Spleen (tissue), 7 donors: ENCODE measurements at regions not wholly inside any gene's neighbourhood (a gene's known extent, or its start where the extent isn't known, plus 50 kb on each side); places are given as distances from the start of the nearest gene placed in this dataset.

Source experiments
- POLR2A ChIP-seq, 3 donors: fragments of 450-650 bp; IDR thresholded peaks; one replicate each; pipeline ENCODE4 v1.5.1; 2017; ENCODE audit warnings: antibody characterized with exemption in 3 of 3, mild to moderate bottlenecking in 1 of 3
- POLR2AphosphoS5 ChIP-seq, 3 donors: sonication (generic); formaldehyde crosslinking; IDR thresholded peaks; one replicate each; pipeline ENCODE4 v1.5.1; 2017; ENCODE audit warnings: antibody characterized with exemption in 3 of 3
- TF ChIP-seq, protein P1 (sequence below), 11 experiments: fragments of 200-600 bp in 7 of 11; fragments of 450-650 bp in 4 of 11; sonication (generic) in 4 of 11; IDR thresholded peaks in 8 of 11; conservative IDR thresholded peaks in 3 of 11; 1 replicate in 7 of 11; 2 replicates in 4 of 11; pipeline versions ENCODE4 v1.4.0 to v1.8.0; 2016 to 2021; ENCODE audit warnings: antibody characterized with exemption in 11 of 11, inconsistent platforms in 4 of 11, mild to moderate bottlenecking in 1 of 11
- donor health status: DM: no; HTN: no; CAD: no; lungs with moderate emphysema.
- donor health status: DM: no; HTN: no; CAD: no.
- donor health status: DM: no; HTN: no; CAD: no.

DNA sequence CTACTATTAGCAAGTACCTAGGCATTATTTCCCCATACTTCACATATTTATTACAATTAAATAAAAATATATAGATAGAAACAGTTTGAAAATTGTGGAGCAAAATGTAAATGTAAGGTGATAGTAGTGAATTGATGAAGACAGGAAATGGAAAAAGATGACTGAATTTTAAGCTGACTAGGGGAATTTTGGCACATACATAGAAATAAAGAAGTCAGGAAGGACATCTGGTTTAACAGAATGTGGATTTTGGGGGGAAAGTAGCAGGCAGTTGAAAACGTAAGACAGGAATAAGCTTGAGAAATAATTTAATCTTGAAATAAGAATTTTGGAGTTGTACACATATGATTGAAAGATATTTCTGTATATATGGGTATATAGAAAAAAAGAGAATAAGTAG lies 701.7 kb upstream of the CITED2 start:
- TF ChIP-seq POLR2A (IDR thresholded peaks at IDR 0.05) (no peak), POLR2AphosphoS5 (IDR thresholded peaks at IDR 0.05) (no peak)
- TF ChIP-seq, protein P1, sequence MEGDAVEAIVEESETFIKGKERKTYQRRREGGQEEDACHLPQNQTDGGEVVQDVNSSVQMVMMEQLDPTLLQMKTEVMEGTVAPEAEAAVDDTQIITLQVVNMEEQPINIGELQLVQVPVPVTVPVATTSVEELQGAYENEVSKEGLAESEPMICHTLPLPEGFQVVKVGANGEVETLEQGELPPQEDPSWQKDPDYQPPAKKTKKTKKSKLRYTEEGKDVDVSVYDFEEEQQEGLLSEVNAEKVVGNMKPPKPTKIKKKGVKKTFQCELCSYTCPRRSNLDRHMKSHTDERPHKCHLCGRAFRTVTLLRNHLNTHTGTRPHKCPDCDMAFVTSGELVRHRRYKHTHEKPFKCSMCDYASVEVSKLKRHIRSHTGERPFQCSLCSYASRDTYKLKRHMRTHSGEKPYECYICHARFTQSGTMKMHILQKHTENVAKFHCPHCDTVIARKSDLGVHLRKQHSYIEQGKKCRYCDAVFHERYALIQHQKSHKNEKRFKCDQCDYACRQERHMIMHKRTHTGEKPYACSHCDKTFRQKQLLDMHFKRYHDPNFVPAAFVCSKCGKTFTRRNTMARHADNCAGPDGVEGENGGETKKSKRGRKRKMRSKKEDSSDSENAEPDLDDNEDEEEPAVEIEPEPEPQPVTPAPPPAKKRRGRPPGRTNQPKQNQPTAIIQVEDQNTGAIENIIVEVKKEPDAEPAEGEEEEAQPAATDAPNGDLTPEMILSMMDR (IDR thresholded peaks at IDR 0.05 in 8 of 11, conservative IDR thresholded peaks at IDR 0.05 in 3 of 11) = no peak
